ENCODE measurements at regions not wholly inside any gene's neighbourhood (a gene's known extent, or its start where the extent isn't known, plus 50 kb on each side); places are given as distances from the start of the nearest gene placed in this dataset.

GRCh38 chr18:64402636-64403035 is 253.7 kb upstream of the LINC00305 start:
- TF ChIP-seq CTCF (conservative IDR thresholded peaks at IDR 0.05) (no peak), ZFX (IDR thresholded peaks at IDR 0.05) (no peak)
